IMR-90 (cell line): ENCODE measurements at regions not wholly inside any gene's neighbourhood (a gene's known extent, or its start where the extent isn't known, plus 50 kb on each side); places are given as distances from the start of the nearest gene placed in this dataset.

ENCODE experiments used
- ATAC-seq: fragments of 200-7000 bp; cut with Tn5 transposase; 2 replicates; pipeline ENCODE4 v1.9.1; 2020; ENCODE audit warnings: low read depth, mild to moderate bottlenecking, moderate library complexity
- BruUV-seq: library from RNA; stranded (reverse); fragments of 400-500 nt; replicated peaks from 2 replicates; lab custom pipeline; 2021; lab: Mats Ljungman, UMichigan
- CTCF ChIA-PET: fragments of 300-600 bp; formaldehyde crosslinking; extraction: SDS; loops from one replicate; lab custom pipeline; 2021; ENCODE audit warnings: antibody characterized with exemption; lab: Yijun Ruan, JAX
- POLR2A ChIA-PET: fragments of 300-600 bp; sonication (Branson Sonifier 250); formaldehyde crosslinking; loops from one replicate; lab custom pipeline; 2022; ENCODE audit warnings: antibody characterized with exemption; ENCODE audit not compliant: unreplicated experiment; lab: Charles Lee
- DNase-seq: peaks from one replicate; pipeline ENCODE4 v3.0.0; 2013
- H2AFZ ChIP-seq: replicated peaks from 2 replicates; pipeline ENCODE3; 2013; ENCODE audit warnings: low read length, mild to moderate bottlenecking; ENCODE audit not compliant: poor library complexity
- H2AK5ac ChIP-seq: 2 replicates; pipeline ENCODE4 v1.6.1; 2013; ENCODE audit warnings: low read depth, low read length, inconsistent platforms
- H2AK9ac ChIP-seq: replicated peaks from 2 replicates; pipeline ENCODE3; 2013; ENCODE audit warnings: mild to moderate bottlenecking, low read depth, low read length, moderate library complexity; ENCODE audit not compliant: poor library complexity
- H2BK120ac ChIP-seq: 2 replicates; pipeline ENCODE4 v1.6.1; 2013; ENCODE audit warnings: low read depth, low read length, inconsistent platforms
- H2BK15ac ChIP-seq: 3 replicates; pipeline ENCODE4 v1.6.1; 2013; ENCODE audit warnings: low read depth, low read length, inconsistent platforms
- H2BK20ac ChIP-seq: 2 replicates; pipeline ENCODE4 v1.6.1; 2013; ENCODE audit warnings: low read depth, mild to moderate bottlenecking, inconsistent platforms, low read length, moderate library complexity
- H2BK5ac ChIP-seq: 2 replicates; pipeline ENCODE4 v1.6.1; 2013; ENCODE audit warnings: mild to moderate bottlenecking, low read depth, low read length, inconsistent platforms; ENCODE audit not compliant: poor library complexity, severe bottlenecking
- H3K14ac ChIP-seq: replicated peaks from 2 replicates; pipeline ENCODE4 v1.6.1; 2013; ENCODE audit warnings: low read depth, low read length, inconsistent platforms
- H3K18ac ChIP-seq: 2 replicates; pipeline ENCODE4 v1.6.1; 2013; ENCODE audit warnings: low read depth, low read length, control low read depth
- H3K23ac ChIP-seq: 2 replicates; pipeline ENCODE4 v1.6.1; 2013; ENCODE audit warnings: low read depth, low read length, inconsistent platforms
- H3K27ac ChIP-seq: 2 replicates; pipeline ENCODE4 v1.5.1; 2013; ENCODE audit warnings: mild to moderate bottlenecking, control low read depth, low read length; ENCODE audit not compliant: insufficient read depth
- H3K27me3 ChIP-seq: 2 replicates; pipeline ENCODE4 v1.6.1; 2013; ENCODE audit warnings: low read length; ENCODE audit not compliant: control insufficient read depth, insufficient read depth
- H3K36me3 ChIP-seq: 2 replicates; pipeline ENCODE4 v1.6.1; 2013; ENCODE audit warnings: low read length, mixed read lengths; ENCODE audit not compliant: control insufficient read depth, insufficient read depth
- H3K4ac ChIP-seq: 2 replicates; pipeline ENCODE4 v1.6.1; 2013; ENCODE audit warnings: low read depth, low read length, inconsistent platforms
- H3K4me1 ChIP-seq: 2 replicates; pipeline ENCODE4 v1.6.1; 2013; ENCODE audit warnings: low read length, mixed read lengths; ENCODE audit not compliant: control insufficient read depth, insufficient read depth
- H3K4me2 ChIP-seq: 2 replicates; pipeline ENCODE4 v1.6.1; 2013; ENCODE audit warnings: low read depth, mild to moderate bottlenecking, control low read depth, low read length, moderate library complexity
- H3K4me3 ChIP-seq: 2 replicates; pipeline ENCODE4 v1.5.1; 2013; ENCODE audit warnings: low read depth, mild to moderate bottlenecking, control low read depth, low read length, moderate library complexity; ENCODE audit not compliant: insufficient read depth
- H3K56ac ChIP-seq: 2 replicates; pipeline ENCODE4 v1.6.1; 2013; ENCODE audit warnings: low read length, inconsistent platforms; ENCODE audit not compliant: insufficient read depth; ENCODE audit errors: extremely low read depth
- H3K79me1 ChIP-seq, 2 experiments: 2 replicates each; pipeline ENCODE4 v1.6.1; 2013; ENCODE audit warnings: low read length in 2 of 2, inconsistent platforms in 1 of 2, low read depth in 1 of 2
- H3K9ac ChIP-seq: 2 replicates; pipeline ENCODE4 v1.6.1; 2013; ENCODE audit warnings: low read depth, low read length, control low read depth
- H3K9me1 ChIP-seq: 2 replicates; pipeline ENCODE4 v1.6.1; 2013; ENCODE audit warnings: low read length, inconsistent platforms; ENCODE audit not compliant: insufficient read depth
- H3K9me3 ChIP-seq: 2 replicates; pipeline ENCODE4 v1.6.1; 2013; ENCODE audit warnings: low read length; ENCODE audit not compliant: control insufficient read depth, insufficient read depth
- H4K20me1 ChIP-seq: 2 replicates; pipeline ENCODE4 v1.6.1; 2013; ENCODE audit warnings: low read length, inconsistent platforms; ENCODE audit not compliant: insufficient read depth
- H4K5ac ChIP-seq: 2 replicates; pipeline ENCODE4 v1.6.1; 2013; ENCODE audit warnings: mild to moderate bottlenecking, low read depth, low read length, control low read depth
- H4K8ac ChIP-seq, 2 experiments: 2 replicates each; pipeline ENCODE4 v1.6.1; 2013; ENCODE audit warnings: low read depth in 2 of 2, low read length in 2 of 2, control low read depth in 1 of 2, inconsistent platforms in 1 of 2
- H4K91ac ChIP-seq: 2 replicates; pipeline ENCODE4 v1.6.1; 2013; ENCODE audit warnings: low read depth, low read length, inconsistent platforms; ENCODE audit not compliant: insufficient read depth
- BHLHE40 ChIP-seq: fragments of 150-350 bp; IDR thresholded peaks from 2 replicates; pipeline ENCODE4 v1.6.1; 2016; ENCODE audit warnings: mild to moderate bottlenecking, low read depth, low read length
- CHD1 ChIP-seq: IDR thresholded peaks from 2 replicates; pipeline ENCODE4 v1.6.1; 2012; ENCODE audit warnings: low read depth, low read length, improper control_type of control experiment
- FOS ChIP-seq: fragments of 150-350 bp; IDR thresholded peaks from 2 replicates; pipeline ENCODE4 v1.6.1; 2016; ENCODE audit warnings: low read depth, low read length
- MAFK ChIP-seq: IDR thresholded peaks from 2 replicates; pipeline ENCODE4 v1.6.1; 2012; ENCODE audit warnings: low read depth, low read length, improper control_type of control experiment
- MAZ ChIP-seq: IDR thresholded peaks from 2 replicates; pipeline ENCODE4 v1.6.1; 2012; ENCODE audit warnings: low read depth, mild to moderate bottlenecking, low read length, improper control_type of control experiment, moderate library complexity, borderline replicate concordance
- MXI1 ChIP-seq: IDR thresholded peaks from 2 replicates; pipeline ENCODE4 v1.6.1; 2012; ENCODE audit warnings: low read depth, mild to moderate bottlenecking, low read length, moderate library complexity, borderline replicate concordance
- POLR2A ChIP-seq: IDR thresholded peaks from 2 replicates; pipeline ENCODE4 v1.6.1; 2012; ENCODE audit warnings: mild to moderate bottlenecking, low read depth, low read length
- RCOR1 ChIP-seq: IDR thresholded peaks from 2 replicates; pipeline ENCODE4 v1.6.1; 2012; ENCODE audit warnings: mild to moderate bottlenecking, low read length, improper control_type of control experiment; ENCODE audit not compliant: insufficient replicate concordance
- RFX5 ChIP-seq: IDR thresholded peaks from 2 replicates; pipeline ENCODE4 v1.8.0; 2012; ENCODE audit warnings: low read depth, mild to moderate bottlenecking, low read length, moderate library complexity
- WGBS, 2 experiments: methylation state at CpG; one replicate each; pipeline versions ENCODE4 v1.1.5 to v1.1.7; 2013; ENCODE audit warnings: missing lambda C conversion rate in 2 of 2; ENCODE audit not compliant: insufficient read length in 1 of 2; ENCODE audit errors: extremely low coverage in 2 of 2; 5-methylcytosine and 5-hydroxymethylcytosine counted together
- dilution Hi-C: fragments of 300-500 bp; cut with HindIII; formaldehyde crosslinking; loops from one replicate; pipeline ENCODE4 v1.14.3; 2018; ENCODE audit warnings: low sequenced_read_pairs; ENCODE audit not compliant: unreplicated experiment
- in situ Hi-C: fragments of 300-500 bp; cut with MboI; formaldehyde crosslinking; loops from 3 replicates; pipeline ENCODE4 v1.14.3; 2019; ENCODE audit warnings: low sequenced_read_pairs, inconsistent platforms, mixed read lengths
- intact Hi-C: fragments of 100-400 bp; cut with micrococcal nuclease; formaldehyde crosslinking; loops from 2 replicates; pipeline ENCODE4 v1.10.0; 2022
- TF ChIP-seq, protein P1 (sequence below): conservative IDR thresholded peaks from 2 replicates; pipeline ENCODE4 v1.5.1; 2012; ENCODE audit warnings: mild to moderate bottlenecking, low read depth, low read length, improper control_type of control experiment

DNA sequence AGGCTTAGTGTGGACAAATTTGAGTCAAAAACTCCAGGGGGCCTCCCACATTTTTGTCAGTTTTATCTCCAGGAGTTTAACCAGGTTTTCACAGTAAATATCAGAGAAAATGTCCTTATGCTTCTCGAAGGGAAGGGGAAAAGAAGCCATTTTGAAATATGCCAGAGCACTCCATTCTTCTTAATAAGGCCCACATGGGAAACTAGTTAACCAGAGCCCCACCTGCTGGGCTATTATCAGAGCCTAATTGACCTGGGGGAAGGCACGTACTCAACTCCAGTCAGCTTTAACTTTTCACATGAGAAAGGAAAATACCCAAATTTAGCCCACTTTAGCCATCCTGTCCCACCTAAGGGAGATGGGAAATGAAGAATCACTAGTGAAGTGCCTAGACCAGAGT is 296.3 kb downstream of the PTBP2 start:
- no peak overlapping the region for H2AK5ac ChIP-seq
- H3K9me3 ChIP-seq, result no peaks in the 10 kb centered on the region
- H3K9me1 ChIP-seq, result no peaks in the 10 kb centered on the region
- H3K27ac ChIP-seq, result no peak overlapping the region
- no peak overlapping the region for H3K18ac ChIP-seq
- H2AFZ ChIP-seq, result no peak overlapping the region
- H3K79me1 ChIP-seq, result no peaks in the 10 kb centered on the region
- BruUV-seq, result no TSS peak
- POLR2A ChIA-PET, result no interaction called here
- no peak overlapping the region for H4K91ac ChIP-seq
- no peak overlapping the region for H3K4ac ChIP-seq
- in situ Hi-C loops, result no loop called here
- H3K56ac ChIP-seq, result no peak overlapping the region
- H4K8ac ChIP-seq, result no peak overlapping the region
- CTCF ChIA-PET, result no interaction called here
- no peaks in the 10 kb centered on the region for H3K27me3 ChIP-seq
- TF ChIP-seq MXI1, result no peak
- no peak for TF ChIP-seq MAFK
- TF ChIP-seq POLR2A, result no peak
- no peak for TF ChIP-seq RFX5
- no peak for TF ChIP-seq CHD1
- TF ChIP-seq MAZ, result no peak
- TF ChIP-seq FOS, result no peak
- TF ChIP-seq RCOR1, result no peak
- TF ChIP-seq BHLHE40, result no peak
- TF ChIP-seq, protein P1, sequence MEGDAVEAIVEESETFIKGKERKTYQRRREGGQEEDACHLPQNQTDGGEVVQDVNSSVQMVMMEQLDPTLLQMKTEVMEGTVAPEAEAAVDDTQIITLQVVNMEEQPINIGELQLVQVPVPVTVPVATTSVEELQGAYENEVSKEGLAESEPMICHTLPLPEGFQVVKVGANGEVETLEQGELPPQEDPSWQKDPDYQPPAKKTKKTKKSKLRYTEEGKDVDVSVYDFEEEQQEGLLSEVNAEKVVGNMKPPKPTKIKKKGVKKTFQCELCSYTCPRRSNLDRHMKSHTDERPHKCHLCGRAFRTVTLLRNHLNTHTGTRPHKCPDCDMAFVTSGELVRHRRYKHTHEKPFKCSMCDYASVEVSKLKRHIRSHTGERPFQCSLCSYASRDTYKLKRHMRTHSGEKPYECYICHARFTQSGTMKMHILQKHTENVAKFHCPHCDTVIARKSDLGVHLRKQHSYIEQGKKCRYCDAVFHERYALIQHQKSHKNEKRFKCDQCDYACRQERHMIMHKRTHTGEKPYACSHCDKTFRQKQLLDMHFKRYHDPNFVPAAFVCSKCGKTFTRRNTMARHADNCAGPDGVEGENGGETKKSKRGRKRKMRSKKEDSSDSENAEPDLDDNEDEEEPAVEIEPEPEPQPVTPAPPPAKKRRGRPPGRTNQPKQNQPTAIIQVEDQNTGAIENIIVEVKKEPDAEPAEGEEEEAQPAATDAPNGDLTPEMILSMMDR, result no peak
- H3K9ac ChIP-seq, result no peak overlapping the region
- no peak overlapping the region for H4K5ac ChIP-seq
- DNase-seq (no peak), ATAC-seq (no peak)
- no peak overlapping the region for H2BK120ac ChIP-seq
- no peak overlapping the region for H3K4me3 ChIP-seq
- H2BK15ac ChIP-seq, result no peak overlapping the region
- no CpG with 5 or more reads among the region's 2 CpGs for WGBS, 2 experiments
- no peak overlapping the region for H3K23ac ChIP-seq
- intact Hi-C loops, result no loop called here
- H2AK9ac ChIP-seq, result no peak overlapping the region
- H4K20me1 ChIP-seq, result no peaks in the 10 kb centered on the region
- no peak overlapping the region for H2BK5ac ChIP-seq
- dilution Hi-C loops, result no loop called here
- peaks cover 2% of the 10 kb centered on the region for H3K4me1 ChIP-seq
- no peak overlapping the region for H2BK20ac ChIP-seq
- no peak overlapping the region for H3K14ac ChIP-seq
- no peak overlapping the region for H3K4me2 ChIP-seq
- no peaks in the 10 kb centered on the region for H3K36me3 ChIP-seq
